ENCODE measurements at regions not wholly inside any gene's neighbourhood (a gene's known extent, or its start where the extent isn't known, plus 50 kb on each side); places are given as distances from the start of the nearest gene placed in this dataset.

DNA sequence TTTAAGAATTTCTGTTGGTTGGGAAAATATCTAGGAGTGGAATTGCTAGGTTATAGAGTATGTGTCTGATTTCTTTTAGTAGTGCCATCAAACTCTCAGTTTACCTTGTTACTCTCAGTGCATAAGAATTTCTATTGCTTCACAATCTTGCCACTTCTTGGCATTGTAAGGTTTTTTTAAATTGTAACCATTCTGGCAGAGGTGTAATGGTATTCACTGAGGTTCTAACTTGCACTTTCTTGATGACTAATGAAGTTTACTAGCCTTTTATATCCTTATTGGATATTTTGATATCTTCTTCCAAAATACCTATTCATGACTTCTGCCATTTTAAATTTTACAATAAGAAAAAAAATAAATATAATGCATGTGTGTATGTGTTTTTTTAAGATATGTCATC is 478.0 kb downstream of the NAV3 start:
- TF ChIP-seq, protein P1, sequence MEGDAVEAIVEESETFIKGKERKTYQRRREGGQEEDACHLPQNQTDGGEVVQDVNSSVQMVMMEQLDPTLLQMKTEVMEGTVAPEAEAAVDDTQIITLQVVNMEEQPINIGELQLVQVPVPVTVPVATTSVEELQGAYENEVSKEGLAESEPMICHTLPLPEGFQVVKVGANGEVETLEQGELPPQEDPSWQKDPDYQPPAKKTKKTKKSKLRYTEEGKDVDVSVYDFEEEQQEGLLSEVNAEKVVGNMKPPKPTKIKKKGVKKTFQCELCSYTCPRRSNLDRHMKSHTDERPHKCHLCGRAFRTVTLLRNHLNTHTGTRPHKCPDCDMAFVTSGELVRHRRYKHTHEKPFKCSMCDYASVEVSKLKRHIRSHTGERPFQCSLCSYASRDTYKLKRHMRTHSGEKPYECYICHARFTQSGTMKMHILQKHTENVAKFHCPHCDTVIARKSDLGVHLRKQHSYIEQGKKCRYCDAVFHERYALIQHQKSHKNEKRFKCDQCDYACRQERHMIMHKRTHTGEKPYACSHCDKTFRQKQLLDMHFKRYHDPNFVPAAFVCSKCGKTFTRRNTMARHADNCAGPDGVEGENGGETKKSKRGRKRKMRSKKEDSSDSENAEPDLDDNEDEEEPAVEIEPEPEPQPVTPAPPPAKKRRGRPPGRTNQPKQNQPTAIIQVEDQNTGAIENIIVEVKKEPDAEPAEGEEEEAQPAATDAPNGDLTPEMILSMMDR (IDR thresholded peaks at IDR 0.05; ENCODE audit: unreplicated experiment): no peak
- no peak overlapping the region for H3K4me3 Mint-ChIP-seq (ENCODE audit: low read depth)
- no peaks in the 10 kb centered on the region for H3K36me3 Mint-ChIP-seq (ENCODE audit: insufficient read depth)
- no peak overlapping the region for H3K27ac Mint-ChIP-seq
- peaks cover 9% of the 10 kb centered on the region for H3K9me3 Mint-ChIP-seq (ENCODE audit: low read depth)
- H3K4me1 Mint-ChIP-seq (ENCODE audit: low read depth): no peaks in the 10 kb centered on the region
- H3K27me3 Mint-ChIP-seq: no peaks in the 10 kb centered on the region
- DNase-seq (ENCODE audit: low spot score, unreplicated experiment): no peak

DNA sequence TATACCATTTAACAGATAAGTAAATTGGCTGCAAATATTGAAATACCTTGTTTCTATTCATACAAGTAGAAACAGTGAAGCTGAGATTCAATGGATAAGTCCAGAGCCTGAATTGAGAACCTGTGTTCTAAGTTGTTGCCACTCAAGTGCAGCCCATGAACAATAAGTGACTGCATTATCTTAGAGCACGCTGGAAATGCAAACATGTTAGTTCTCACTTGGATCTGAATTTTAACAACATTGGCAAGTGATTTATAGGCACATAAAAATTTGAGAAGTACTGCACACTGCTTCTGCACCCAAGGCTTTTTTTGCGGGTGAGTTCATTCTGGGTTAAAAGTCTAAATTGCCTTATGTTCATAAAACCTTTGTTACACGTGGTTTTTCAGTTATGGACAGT is 484.3 kb downstream of the NAV3 start:
- no peak for DNase-seq (ENCODE audit: low spot score, unreplicated experiment)
- Mint-ChIP-seq H3K27ac (no peak overlapping the region), H3K4me1 (ENCODE audit: low read depth) (peaks cover 5% of the 10 kb centered on the region), H3K4me3 (ENCODE audit: low read depth) (no peak overlapping the region), H3K27me3 (no peaks in the 10 kb centered on the region), H3K9me3 (ENCODE audit: low read depth) (no peaks in the 10 kb centered on the region), H3K36me3 (ENCODE audit: insufficient read depth) (no peaks in the 10 kb centered on the region)
- TF ChIP-seq, protein P1 (IDR thresholded peaks at IDR 0.05; ENCODE audit: unreplicated experiment): no peak

DNA sequence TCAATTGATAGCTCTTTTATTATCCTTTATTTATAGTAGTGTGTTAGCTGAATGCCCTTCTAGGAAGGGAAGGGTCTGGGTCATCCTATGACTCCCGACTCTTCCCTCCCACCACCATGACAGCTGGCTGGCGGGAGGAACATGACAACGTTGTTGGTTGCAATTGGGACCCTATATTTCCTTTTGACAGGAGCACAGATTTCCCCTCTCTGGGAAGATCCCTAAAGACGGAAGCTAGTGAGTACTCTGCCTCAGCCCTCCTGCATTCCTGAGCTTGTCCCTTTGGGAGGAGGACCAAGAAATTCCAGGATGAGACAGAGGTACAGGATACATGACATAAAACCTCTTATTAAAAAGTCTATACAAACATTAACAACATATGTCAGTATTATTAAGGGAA is 485.4 kb downstream of the NAV3 start:
- H3K9me3 Mint-ChIP-seq (ENCODE audit: low read depth): peaks cover 3% of the 10 kb centered on the region
- no peaks in the 10 kb centered on the region for H3K27me3 Mint-ChIP-seq
- H3K4me3 Mint-ChIP-seq (ENCODE audit: low read depth): no peak overlapping the region
- H3K36me3 Mint-ChIP-seq (ENCODE audit: insufficient read depth): no peaks in the 10 kb centered on the region
- no peak overlapping the region for H3K27ac Mint-ChIP-seq
- TF ChIP-seq, protein P1 (IDR thresholded peaks at IDR 0.05; ENCODE audit: unreplicated experiment): no peak
- no peak for DNase-seq (ENCODE audit: low spot score, unreplicated experiment)
- peaks cover 5% of the 10 kb centered on the region for H3K4me1 Mint-ChIP-seq (ENCODE audit: low read depth)

DNA sequence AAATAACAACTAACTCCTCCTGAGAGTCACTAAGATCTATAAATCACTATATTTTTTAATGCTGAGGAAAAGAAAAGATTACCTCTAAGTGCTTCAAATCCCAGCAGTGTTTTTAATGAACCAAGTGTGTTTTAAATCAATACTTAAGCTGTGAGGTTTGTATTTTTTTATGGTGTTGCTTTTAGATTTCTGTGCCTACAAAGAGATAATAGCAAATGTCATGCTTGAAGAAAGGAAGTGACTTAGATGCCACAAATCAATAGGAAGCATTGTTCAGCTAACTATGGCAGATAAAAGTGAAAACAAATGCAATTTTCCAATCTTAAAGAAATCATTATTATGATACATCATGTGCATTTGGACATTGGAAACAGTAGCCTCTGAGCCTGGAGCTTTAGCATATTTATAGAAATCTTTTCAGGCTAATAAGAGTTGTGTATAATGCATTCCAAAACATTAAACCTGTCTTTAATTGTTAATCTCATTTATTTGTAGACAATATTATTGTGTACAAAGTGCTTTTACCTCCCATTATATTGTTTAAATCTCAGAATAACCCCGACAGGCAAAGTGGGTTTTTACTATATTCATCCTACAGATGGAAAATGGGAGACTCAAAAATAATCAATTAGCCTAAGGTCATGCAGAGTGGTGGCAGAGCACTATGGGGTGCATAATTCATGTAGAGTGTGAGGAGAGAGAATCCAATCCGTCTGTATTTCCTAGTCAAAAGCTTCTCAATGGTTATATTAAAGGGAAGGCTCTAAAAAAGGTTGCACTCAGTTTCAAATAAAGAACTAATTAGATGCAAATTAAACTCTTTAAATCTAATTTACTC is 486.2 kb downstream of the NAV3 start:
- peaks cover 5% of the 10 kb centered on the region for H3K4me1 Mint-ChIP-seq (ENCODE audit: low read depth)
- TF ChIP-seq, protein P1 (IDR thresholded peaks at IDR 0.05; ENCODE audit: unreplicated experiment): no peak
- no peak for DNase-seq (ENCODE audit: low spot score, unreplicated experiment)
- no peak overlapping the region for H3K27ac Mint-ChIP-seq
- H3K27me3 Mint-ChIP-seq: no peaks in the 10 kb centered on the region
- peaks cover 3% of the 10 kb centered on the region for H3K9me3 Mint-ChIP-seq (ENCODE audit: low read depth)
- H3K36me3 Mint-ChIP-seq (ENCODE audit: insufficient read depth): no peaks in the 10 kb centered on the region
- no peak overlapping the region for H3K4me3 Mint-ChIP-seq (ENCODE audit: low read depth)

DNA sequence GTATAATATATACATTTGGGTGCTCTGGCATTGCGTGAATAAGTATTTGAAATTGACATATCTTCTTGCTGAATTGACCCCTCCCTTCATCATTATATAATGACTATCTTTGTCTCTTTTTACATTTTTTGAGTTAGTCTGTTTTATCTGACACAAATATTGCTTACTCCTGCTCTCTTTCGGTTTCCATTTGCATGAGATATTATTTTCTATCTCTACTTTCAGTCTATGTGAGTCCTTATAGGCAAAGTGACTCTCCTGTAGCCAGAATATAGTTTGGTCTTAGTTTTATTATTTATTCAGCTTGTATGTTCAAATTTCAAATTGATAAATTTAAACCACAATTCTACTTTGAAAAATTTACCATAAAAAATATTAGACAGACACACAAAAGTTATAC is 491.0 kb downstream of the NAV3 start:
- TF ChIP-seq, protein P1 (IDR thresholded peaks at IDR 0.05; ENCODE audit: unreplicated experiment): no peak
- Mint-ChIP-seq H3K4me3 (ENCODE audit: low read depth) (no peak overlapping the region), H3K27me3 (no peaks in the 10 kb centered on the region), H3K4me1 (ENCODE audit: low read depth) (peaks cover under 1% of the 10 kb centered on the region), H3K9me3 (ENCODE audit: low read depth) (peaks cover 3% of the 10 kb centered on the region), H3K27ac (no peak overlapping the region), H3K36me3 (ENCODE audit: insufficient read depth) (no peaks in the 10 kb centered on the region)
- no peak for DNase-seq (ENCODE audit: low spot score, unreplicated experiment)
